ENCODE measurements at regions not wholly inside any gene's neighbourhood (a gene's known extent, or its start where the extent isn't known, plus 50 kb on each side); places are given as distances from the start of the nearest gene placed in this dataset.

DNA sequence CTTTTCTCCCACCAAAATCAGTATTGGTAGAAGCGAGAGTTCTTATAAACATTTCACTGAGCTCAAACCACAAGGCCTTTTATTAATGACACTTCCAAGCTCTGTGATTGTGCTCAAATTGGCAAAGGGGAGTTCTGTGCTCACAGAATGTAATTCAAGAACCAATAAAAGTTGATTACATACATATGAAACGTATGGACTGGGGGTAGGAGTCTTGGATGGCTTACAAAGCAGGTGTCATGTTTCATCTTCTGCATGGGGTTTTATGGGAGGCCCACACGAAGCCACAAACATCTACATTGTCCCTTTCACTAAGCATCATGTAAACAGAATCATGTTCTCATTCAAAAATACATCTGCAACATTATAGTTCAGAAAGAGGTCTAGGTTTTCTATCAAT is 828.3 kb downstream of the VRK1 start:
- 62 to 76% methylated on average over 3 of the region's 3 CpGs for WGBS, 2 donors
- no peak overlapping the region for H3K27ac ChIP-seq (ENCODE audit: low read depth in 1 of 2, low read length in 1 of 2)
- no peaks in the 10 kb centered on the region for H3K36me3 ChIP-seq (ENCODE audit: control insufficient read depth in 4 of 4, insufficient read depth in 4 of 4, low read length in 4 of 4)
- H3K4me1 ChIP-seq (ENCODE audit: control insufficient read depth in 5 of 5, insufficient read depth in 5 of 5, low read length in 5 of 5) = no peaks in the 10 kb centered on the region
- H3K9ac ChIP-seq (ENCODE audit: insufficient read depth in 1 of 2, low read length in 2 of 2) = no peak overlapping the region
- no peak for DNase-seq
- H3K9me3 ChIP-seq (ENCODE audit: control insufficient read depth in 4 of 4, insufficient read depth in 3 of 4, low read length in 3 of 4) = no peaks in the 10 kb centered on the region
- H3K27me3 ChIP-seq (ENCODE audit: control insufficient read depth in 3 of 3, insufficient read depth in 3 of 3, low read length in 2 of 3) = peaks cover 0 to 2% (median 0%) of the 10 kb centered on the region in 3 donors
- TF ChIP-seq CTCF (IDR thresholded peaks at IDR 0.05; ENCODE audit: control extremely low read depth, extremely low read depth) = no peak
- H3K4me3 ChIP-seq = no peak overlapping the region
- no peak for ATAC-seq (ENCODE audit: insufficient read depth, low FRiP score)

DNA sequence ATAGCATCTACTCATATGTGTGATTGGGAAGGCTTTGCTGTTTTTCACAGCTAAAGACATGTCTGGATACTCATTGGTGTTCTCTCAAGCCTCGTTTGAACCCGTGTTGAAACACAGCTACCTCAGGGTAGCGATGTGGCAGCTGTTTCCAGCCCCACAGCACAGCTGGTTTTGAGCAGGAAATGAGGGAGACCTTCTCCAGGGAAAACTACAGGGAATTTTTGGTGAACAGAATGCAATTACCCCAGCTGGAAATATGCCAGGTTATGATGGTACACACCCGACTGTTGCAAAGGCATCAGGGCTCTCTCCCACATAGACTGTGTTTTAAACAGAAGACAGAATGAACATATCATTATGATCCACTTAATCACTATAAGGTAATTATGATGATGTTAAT is 828.9 kb downstream of the VRK1 start:
- DNase-seq (peak in 1 of 3 donors; percentile 13), ATAC-seq (ENCODE audit: insufficient read depth, low FRiP score) (no peak)
- H3K9me3 ChIP-seq (ENCODE audit: control insufficient read depth in 4 of 4, insufficient read depth in 3 of 4, low read length in 3 of 4) = no peaks in the 10 kb centered on the region
- no peaks in the 10 kb centered on the region for H3K36me3 ChIP-seq (ENCODE audit: control insufficient read depth in 4 of 4, insufficient read depth in 4 of 4, low read length in 4 of 4)
- no peak overlapping the region for H3K4me3 ChIP-seq
- H3K27ac ChIP-seq (ENCODE audit: low read depth in 1 of 2, low read length in 1 of 2) = no peak overlapping the region
- no peak for TF ChIP-seq CTCF (IDR thresholded peaks at IDR 0.05; ENCODE audit: control extremely low read depth, extremely low read depth)
- no peak overlapping the region for H3K9ac ChIP-seq (ENCODE audit: insufficient read depth in 1 of 2, low read length in 2 of 2)
- 62 to 75% methylated on average over 4 of the region's 4 CpGs for WGBS, 2 donors
- no peaks in the 10 kb centered on the region for H3K4me1 ChIP-seq (ENCODE audit: control insufficient read depth in 5 of 5, insufficient read depth in 5 of 5, low read length in 5 of 5)
- H3K27me3 ChIP-seq (ENCODE audit: control insufficient read depth in 3 of 3, insufficient read depth in 3 of 3, low read length in 2 of 3) = peaks cover 0 to 2% (median 0%) of the 10 kb centered on the region in 3 donors

- no peaks in the 10 kb centered on the region for H3K36me3 ChIP-seq (ENCODE audit: control insufficient read depth in 4 of 4, insufficient read depth in 4 of 4, low read length in 4 of 4)
- H3K27ac ChIP-seq (ENCODE audit: low read depth in 1 of 2, low read length in 1 of 2) = no peak overlapping the region
- H3K9me3 ChIP-seq (ENCODE audit: control insufficient read depth in 4 of 4, insufficient read depth in 3 of 4, low read length in 3 of 4) = no peaks in the 10 kb centered on the region
- DNase-seq = no peak
- H3K4me1 ChIP-seq (ENCODE audit: control insufficient read depth in 5 of 5, insufficient read depth in 5 of 5, low read length in 5 of 5) = no peaks in the 10 kb centered on the region
- 78 to 93% methylated on average over 5 of the region's 5 CpGs for WGBS, 2 donors
- H3K27me3 ChIP-seq (ENCODE audit: control insufficient read depth in 3 of 3, insufficient read depth in 3 of 3, low read length in 2 of 3) = peaks cover 0 to 3% (median 0%) of the 10 kb centered on the region in 3 donors
- H3K9ac ChIP-seq (ENCODE audit: insufficient read depth in 1 of 2, low read length in 2 of 2) = no peak overlapping the region
- no peak for TF ChIP-seq CTCF (IDR thresholded peaks at IDR 0.05; ENCODE audit: control extremely low read depth, extremely low read depth)
- no peak for ATAC-seq (ENCODE audit: insufficient read depth, low FRiP score)
- no peak overlapping the region for H3K4me3 ChIP-seq
These were observed 833.1 kb downstream of the VRK1 start for GRCh38 chr14:97630249-97630648.

DNA sequence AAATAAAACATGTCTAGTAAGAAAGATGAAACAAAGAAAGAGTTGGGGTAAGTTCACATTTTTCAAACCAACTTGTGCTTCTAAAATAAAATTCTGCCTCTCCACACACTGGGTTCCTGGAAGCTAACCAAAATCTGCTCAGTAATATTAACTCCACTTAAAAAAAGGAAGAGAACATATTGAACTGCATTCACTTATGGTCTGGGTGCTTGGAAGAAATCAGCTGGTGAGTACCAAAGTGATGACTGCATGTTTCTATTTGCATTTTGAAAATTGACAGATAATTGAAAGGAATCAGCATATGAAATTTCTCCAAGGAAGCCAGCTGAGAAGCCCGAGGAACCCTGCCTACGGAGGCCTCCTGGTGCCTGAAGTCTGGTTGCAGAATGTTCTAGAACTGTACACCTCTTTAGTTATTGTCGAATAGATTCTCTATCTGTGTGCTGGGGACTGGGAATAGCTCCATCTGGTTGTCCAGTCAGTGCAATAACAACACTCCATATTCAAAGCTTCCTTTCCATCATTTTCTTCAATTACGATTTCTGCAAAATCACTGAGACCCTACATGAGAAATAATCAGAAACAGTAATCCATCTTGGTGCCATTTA is 836.1 kb downstream of the VRK1 start:
- ATAC-seq (ENCODE audit: insufficient read depth, low FRiP score) = no peak
- no peak overlapping the region for H3K9ac ChIP-seq (ENCODE audit: insufficient read depth in 1 of 2, low read length in 2 of 2)
- no peak overlapping the region for H3K4me3 ChIP-seq
- H3K9me3 ChIP-seq (ENCODE audit: control insufficient read depth in 4 of 4, insufficient read depth in 3 of 4, low read length in 3 of 4) = no peaks in the 10 kb centered on the region
- no peak for TF ChIP-seq CTCF (IDR thresholded peaks at IDR 0.05; ENCODE audit: control extremely low read depth, extremely low read depth)
- H3K36me3 ChIP-seq (ENCODE audit: control insufficient read depth in 4 of 4, insufficient read depth in 4 of 4, low read length in 4 of 4) = no peaks in the 10 kb centered on the region
- no peak for DNase-seq
- H3K27me3 ChIP-seq (ENCODE audit: control insufficient read depth in 3 of 3, insufficient read depth in 3 of 3, low read length in 2 of 3) = peaks cover 0 to 3% (median 0%) of the 10 kb centered on the region in 3 donors
- H3K4me1 ChIP-seq (ENCODE audit: control insufficient read depth in 5 of 5, insufficient read depth in 5 of 5, low read length in 5 of 5) = no peaks in the 10 kb centered on the region
- no peak overlapping the region for H3K27ac ChIP-seq (ENCODE audit: low read depth in 1 of 2, low read length in 1 of 2)
- 90 to 92% methylated on average over 4 of the region's 4 CpGs for WGBS, 2 donors

Data from lung (tissue), 11 donors.